ENCODE measurements at regions not wholly inside any gene's neighbourhood (a gene's known extent, or its start where the extent isn't known, plus 50 kb on each side); places are given as distances from the start of the nearest gene placed in this dataset.
"Not testable (repeated sequence)": the region's sequence is repeated elsewhere in the genome, so short reads cannot be mapped to it uniquely, and the experiment has no call there.

DNA sequence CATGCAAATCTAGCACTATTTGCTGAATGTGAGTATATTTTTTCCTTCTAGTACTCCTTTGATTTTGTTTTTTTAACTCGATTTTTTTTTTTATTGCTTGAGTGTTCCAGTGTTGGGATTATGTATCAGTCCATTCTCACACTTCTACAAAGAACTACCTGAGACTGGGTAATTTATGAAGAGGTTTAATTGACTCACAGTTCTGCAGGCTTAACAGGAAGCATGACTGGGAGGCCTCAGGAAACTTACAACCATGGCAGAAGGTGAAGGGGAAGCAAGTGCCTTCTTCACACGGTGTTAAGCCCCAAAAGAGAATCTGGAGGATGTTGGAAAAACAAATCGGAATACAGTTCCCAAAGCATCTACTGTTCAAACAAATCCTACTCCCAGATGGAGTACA, 69.1 kb downstream of the ZNF518B start:
- POLR2A ChIA-PET (ENCODE audit: unreplicated experiment); H3K23ac ChIP-seq (ENCODE audit: low read depth, low read length); H3K36me3 ChIP-seq (ENCODE audit: control insufficient read depth, insufficient read depth, low read length); H3K9ac ChIP-seq (ENCODE audit: low read depth, low read length); H3K18ac ChIP-seq (ENCODE audit: low read depth, low read length); H3K4ac ChIP-seq (ENCODE audit: low read depth, low read length); H3K14ac ChIP-seq (replicated peaks; ENCODE audit: low read depth, low read length); H3K9me3 ChIP-seq (ENCODE audit: control insufficient read depth, insufficient read depth, low read length); H3K4me2 ChIP-seq (ENCODE audit: low read depth, low read length); in situ Hi-C loops (cut with MboI; ENCODE audit: low sequenced_read_pairs); H2BK20ac ChIP-seq (ENCODE audit: low read depth, low read length); H3K27ac ChIP-seq (ENCODE audit: insufficient read depth, low read length); H4K91ac ChIP-seq (ENCODE audit: insufficient read depth, low read depth, low read length); H3K27me3 ChIP-seq (ENCODE audit: control insufficient read depth, insufficient read depth, low read length); H2AK5ac ChIP-seq (ENCODE audit: low read depth, low read length); H3K9me1 ChIP-seq (ENCODE audit: insufficient read depth, low read length); H2BK120ac ChIP-seq (ENCODE audit: low read depth, low read length); H2BK15ac ChIP-seq (ENCODE audit: low read depth, low read length); H3K56ac ChIP-seq (ENCODE audit: extremely low read depth, insufficient read depth, low read length); H4K8ac ChIP-seq (ENCODE audit: low read depth in 2 of 2, low read length in 2 of 2); dilution Hi-C loops (cut with HindIII; ENCODE audit: low sequenced_read_pairs, unreplicated experiment); BruUV-seq (replicated peaks); H2AK9ac ChIP-seq (replicated peaks; ENCODE audit: low read depth, low read length, poor library complexity); ATAC-seq (ENCODE audit: low read depth); H4K5ac ChIP-seq (ENCODE audit: low read depth, low read length); H4K20me1 ChIP-seq (ENCODE audit: insufficient read depth, low read length); H3K4me1 ChIP-seq (ENCODE audit: control insufficient read depth, insufficient read depth, low read length); intact Hi-C loops (cut with micrococcal nuclease); H3K4me3 ChIP-seq (ENCODE audit: insufficient read depth, low read depth, low read length); H3K79me1 ChIP-seq (ENCODE audit: low read depth in 1 of 2, low read length in 2 of 2); DNase-seq; H2BK5ac ChIP-seq (ENCODE audit: low read depth, low read length, poor library complexity, severe bottlenecking); H2AFZ ChIP-seq (replicated peaks; ENCODE audit: low read length, poor library complexity): not testable (repeated sequence)
- CTCF ChIA-PET, result interaction anchor here (0.7 kb wide), 1 partner anchor 23 kb away, joined by 6 read pairs; no protein-coding TSS in a partner anchor
- WGBS, 2 experiments (ENCODE audit: extremely low coverage in 2 of 2, insufficient read length in 1 of 2), result no CpG with 5 or more reads among the region's 3 CpGs
